Activated CD4-positive, alpha-beta T cell treated with anti-CD3 and anti-CD28 coated beads, Interleukin-2, amount 50 U/mL, for 4 hours (primary cell): ENCODE measurements at regions not wholly inside any gene's neighbourhood (a gene's known extent, or its start where the extent isn't known, plus 50 kb on each side); places are given as distances from the start of the nearest gene placed in this dataset.

Source experiments
- DNase-seq, 2 experiments: peaks; one replicate each; pipeline ENCODE4 v3.0.0-alpha.2; 2020

DNA sequence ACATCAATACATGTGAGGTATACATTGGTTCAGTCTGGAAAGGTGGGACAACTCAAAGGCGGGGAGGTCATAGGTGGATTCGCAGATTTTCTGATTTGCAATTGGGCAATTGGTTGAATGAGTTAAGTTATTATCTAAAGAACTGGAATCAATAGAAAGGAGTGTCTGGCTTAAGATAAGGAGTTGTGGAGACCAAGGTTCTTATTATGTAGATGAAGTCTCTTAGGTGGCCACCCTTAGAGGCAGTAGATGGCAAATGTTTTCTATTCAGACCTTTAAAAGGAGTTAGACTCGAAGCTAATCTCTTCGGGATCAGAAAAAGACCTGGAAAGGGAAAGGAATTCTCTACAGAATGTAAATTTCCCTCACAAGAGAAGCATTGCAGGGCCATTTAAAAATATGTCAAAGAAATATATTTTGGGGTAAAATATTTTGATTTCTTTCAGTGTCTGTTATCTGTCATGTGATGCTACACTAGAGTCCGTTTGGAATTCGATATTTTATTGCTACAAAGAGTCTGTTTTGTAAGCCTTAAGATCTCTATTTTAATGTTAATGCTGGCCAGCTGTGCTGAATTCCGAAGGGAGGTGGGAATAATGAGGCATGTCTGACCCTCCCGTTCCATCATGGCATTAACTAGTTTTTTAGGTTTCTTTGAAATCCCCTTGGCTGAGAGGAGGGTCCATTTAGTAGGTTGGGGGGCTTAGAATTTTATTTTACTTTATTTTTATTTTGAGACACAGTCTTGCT is 265.1 kb downstream of the PTPRU start:
- DNase-seq, result no peak

DNA sequence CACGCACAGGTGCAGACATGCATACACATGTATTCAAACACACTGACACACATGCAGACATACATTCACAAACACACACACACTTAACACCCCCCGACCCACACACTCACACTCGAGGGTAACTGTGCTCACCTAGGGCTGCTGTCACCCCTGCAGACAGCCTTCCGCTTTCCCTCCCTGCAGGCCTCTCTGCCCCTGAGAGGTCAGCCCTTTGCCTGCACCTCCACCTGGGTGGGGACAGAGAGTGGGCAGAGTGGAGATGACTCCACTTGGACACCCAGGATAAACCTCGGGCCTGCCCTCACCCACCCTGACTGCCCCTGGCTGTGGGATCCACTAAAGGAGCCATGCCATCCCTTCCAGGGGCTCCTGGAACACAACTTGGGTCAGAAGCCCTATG is 264.3 kb downstream of the PTPRU start:
- no peak for DNase-seq

DNA sequence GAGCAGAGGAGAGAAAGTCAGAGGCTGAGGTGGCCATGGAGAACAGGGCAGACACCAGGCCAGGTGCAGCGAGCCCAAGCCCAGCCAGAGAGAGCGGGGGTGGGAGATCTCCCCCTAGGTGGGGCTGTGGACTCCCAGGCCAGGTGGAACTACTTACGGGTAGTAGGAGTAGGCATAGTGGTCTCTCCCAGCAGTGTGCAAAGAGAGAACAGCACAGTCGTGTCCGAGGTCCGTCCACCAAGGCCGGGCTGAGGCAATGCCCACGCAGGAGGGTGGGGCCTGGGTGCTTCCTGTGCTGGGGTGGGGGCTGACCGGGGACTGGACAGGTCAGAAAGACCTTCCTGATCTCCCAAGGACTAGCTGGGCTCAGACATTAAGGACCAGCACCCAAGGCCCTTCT is 263.7 kb downstream of the PTPRU start:
- DNase-seq, result no peak

- no peak for DNase-seq
Measured at GRCh38 chr1:29499104-29499650, 262.9 kb downstream of the PTPRU start.

- no peak for DNase-seq
Measured at GRCh38 chr1:29498126-29499103, 262.1 kb downstream of the PTPRU start.

- DNase-seq, result no peak
Measured at GRCh38 chr1:29497395-29498125, 261.2 kb downstream of the PTPRU start.

DNA sequence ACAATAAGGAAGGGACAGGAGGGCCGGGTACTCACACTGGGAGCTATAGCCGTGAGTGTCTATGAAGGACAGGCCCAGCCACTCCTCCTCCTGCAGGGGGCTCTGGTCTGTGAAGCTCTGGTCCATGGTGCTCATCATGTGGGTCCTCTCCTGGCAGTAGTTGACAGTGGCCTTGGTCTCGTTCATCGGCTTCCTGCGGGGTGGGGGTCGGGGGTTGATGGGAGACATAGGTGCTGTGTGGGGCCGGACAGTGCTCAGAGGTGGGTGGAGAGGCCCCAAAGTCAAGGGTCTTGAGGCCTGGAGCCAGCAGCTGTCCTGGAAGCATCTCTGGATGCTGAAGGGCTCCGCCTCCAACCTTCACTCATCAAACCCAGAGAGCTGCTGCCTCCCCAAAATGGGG is 260.4 kb downstream of the PTPRU start:
- no peak for DNase-seq

DNA sequence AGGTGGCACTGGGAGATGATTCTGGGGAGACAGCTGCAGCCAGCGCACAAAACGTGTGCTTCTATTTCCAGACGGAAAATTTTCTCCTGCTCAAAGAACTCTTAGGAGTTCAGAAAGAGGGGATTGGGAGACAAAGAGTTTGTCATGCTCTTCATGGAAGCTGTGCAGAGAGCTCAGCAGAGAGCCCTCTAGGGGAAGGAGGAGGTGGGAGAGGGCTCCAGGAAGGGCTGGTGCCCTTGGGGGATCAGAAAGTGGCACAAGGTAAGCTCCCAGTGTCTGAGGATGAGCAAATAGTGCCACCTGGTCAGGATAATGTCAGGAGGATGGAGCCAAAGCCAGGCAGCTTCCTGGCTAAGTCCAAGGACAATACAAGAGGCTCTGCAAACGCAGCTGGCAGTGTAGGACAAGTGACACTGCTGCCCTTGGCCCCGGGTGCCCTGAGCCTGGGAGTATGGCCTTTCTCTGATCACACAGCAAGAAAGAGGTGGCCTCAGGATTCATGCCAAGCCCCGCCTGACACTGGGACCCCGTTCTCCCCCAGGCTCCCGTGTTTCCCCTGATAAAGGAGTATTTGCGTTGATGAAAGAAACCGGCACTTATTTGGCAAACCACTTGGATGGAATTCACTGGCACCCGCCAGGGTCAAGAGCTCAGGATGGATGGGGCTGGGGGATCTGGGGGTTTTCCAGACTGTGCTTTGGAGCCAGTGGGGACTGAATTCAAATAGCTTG is 254.0 kb downstream of the PTPRU start:
- no peak for DNase-seq

DNA sequence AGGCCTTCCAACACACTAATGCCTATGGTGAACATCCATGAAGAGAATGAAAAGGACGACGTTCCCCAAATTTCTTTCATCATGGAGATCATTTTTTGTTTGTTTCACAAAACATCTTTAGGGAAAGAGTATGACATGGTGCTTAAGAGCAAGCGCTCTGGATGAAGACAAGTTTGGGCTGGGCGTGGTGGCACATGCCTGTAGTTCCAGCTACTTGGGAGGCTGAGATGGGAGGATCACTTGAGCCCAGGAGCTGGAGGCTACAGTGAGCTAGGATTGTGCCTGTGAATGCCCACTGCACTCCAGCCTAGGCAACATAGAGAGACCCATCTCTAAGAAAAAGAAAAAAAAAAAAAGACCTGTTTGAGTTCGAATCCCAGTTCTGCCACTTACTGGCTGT is 253.1 kb downstream of the PTPRU start:
- no peak for DNase-seq

DNA sequence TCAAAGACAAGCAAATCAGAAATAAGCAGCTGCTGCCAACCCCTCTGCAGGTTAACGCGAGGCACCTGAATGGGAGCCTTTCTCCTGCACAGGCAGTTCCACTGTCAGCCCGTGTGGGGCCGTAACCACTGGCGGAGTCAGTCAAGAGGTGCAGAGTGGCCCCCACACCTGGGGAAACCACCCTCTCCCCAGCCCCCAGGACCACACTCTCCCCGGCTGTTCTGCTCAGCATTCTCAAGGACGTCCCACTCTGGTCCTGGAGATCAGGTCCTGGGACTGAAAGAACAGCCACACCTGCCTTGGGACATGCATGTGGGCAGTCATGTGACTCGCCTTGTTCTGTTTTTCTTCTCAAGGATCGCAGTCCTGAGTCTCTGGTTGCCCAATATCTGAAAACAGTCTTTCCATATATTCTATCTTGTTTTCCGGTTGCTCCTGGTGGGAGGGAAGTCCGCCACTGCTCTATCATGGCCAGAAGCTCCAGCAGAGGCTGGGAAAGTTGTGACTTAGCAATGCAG is 252.5 kb downstream of the PTPRU start:
- no peak for DNase-seq

DNA sequence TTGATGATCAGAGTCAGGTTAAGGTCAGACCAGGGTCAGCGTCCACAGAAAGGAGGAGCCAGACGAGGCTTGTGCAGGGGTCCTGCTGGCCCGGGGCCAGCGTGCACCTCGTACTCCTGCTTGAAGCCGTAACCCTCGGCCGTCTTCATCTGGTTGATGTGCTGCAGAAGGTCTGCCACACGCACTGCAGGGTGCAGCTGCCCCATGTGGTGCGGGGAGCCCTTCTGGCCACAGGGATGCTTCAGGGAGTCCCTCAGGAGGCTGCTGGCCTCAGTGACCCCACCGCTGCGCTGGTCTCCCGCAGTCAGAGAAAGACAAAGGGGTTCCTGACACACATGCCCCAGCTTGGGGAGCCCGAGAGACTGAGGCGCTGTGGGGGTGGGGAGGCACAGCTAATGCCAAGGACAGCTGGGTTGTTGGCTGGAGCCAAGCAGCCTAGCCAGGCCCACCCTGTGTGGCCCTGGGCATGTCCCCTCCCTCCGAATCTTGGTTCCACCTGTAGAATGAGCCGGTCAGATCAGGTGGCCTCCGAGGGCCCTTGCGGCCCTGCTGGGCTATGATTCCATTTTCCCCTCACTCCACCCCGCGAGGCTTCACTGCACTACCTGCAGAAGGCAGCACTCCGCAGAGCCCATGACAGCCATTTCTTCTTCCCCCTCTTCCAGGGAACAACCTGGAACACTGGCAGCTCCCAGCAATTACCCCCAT is 251.9 kb downstream of the PTPRU start:
- no peak for DNase-seq

GRCh38 chr1:29487291-29487690 is 251.0 kb downstream of the PTPRU start:
- DNase-seq, result no peak

DNA sequence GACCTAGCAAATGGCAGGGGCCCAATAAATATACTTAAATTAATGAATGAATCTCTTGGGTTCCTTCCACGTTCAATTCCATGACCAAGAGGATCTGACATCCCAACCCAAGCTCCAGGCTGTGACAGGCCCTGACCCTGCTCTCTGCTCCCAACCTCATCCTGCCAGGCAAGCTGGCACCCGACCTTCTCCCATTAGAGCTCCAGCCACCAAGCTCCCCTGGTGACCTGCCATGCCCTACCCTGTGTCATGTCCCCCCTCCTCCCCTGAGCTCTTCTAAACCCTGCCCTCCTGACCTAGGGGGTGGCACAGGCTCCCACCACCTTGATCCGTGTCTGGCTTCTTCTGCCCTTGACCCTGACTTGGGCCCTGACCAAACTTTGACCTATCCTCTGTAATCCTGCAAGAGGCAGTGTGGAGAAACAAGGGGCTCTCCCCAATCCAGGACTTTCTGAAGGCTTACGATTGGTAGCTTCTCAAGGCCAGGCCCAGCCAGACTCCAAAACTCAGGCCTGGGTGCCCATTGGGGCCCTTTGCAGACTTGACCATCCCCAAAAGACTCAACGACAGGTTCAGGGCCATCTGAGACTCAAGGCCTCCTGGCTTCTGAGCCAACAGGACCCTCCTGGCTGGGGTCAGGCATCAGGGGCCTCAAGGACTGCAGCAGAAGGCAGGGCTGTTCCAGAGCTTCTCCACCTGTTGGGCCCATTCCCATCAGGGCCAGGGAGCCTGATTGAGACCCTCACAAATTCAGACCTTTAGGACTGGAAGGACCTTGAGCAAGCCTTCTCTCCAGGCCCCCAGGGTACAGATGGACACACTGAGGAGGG is 249.0 kb downstream of the PTPRU start:
- no peak for DNase-seq

DNA sequence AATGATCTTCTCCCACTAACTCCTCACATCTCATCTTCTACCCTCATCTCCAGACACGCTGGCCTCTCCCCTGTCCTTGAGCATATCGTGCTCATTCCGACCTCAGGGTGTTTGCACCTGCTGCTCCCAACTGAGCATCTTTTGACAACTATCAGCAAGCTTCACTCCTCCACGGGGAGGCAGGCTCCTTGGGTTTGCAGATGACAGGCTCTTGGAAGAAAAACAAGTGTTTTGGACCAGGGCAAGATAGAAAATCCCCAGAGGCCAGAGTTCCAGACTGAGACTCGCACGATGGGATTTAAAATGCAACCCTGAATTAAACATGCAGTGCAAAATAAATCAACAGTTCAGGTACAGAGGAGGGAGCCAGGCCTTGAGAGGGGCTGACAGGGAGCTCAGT is 246.7 kb downstream of the PTPRU start:
- no peak for DNase-seq

- DNase-seq, result no peak
Measured at GRCh38 chr1:29482064-29482463, 245.7 kb downstream of the PTPRU start.

GRCh38 chr1:29481031-29481430 is 244.7 kb downstream of the PTPRU start:
- DNase-seq, result no peak

GRCh38 chr1:29478879-29479278 is 242.6 kb downstream of the PTPRU start:
- no peak for DNase-seq

- no peak for DNase-seq
Measured at GRCh38 chr1:29478151-29478791, 241.9 kb downstream of the PTPRU start.

GRCh38 chr1:29475326-29475725 is 239.0 kb downstream of the PTPRU start:
- DNase-seq, result no peak
